Esophagus muscularis mucosa (tissue), 3 donors: ENCODE measurements at regions not wholly inside any gene's neighbourhood (a gene's known extent, or its start where the extent isn't known, plus 50 kb on each side); places are given as distances from the start of the nearest gene placed in this dataset.

ENCODE experiments used
- CTCF ChIP-seq, 3 experiments: fragments of 200-600 bp in 2 of 3; fragments of 450-650 bp in 1 of 3; sonication (generic) in 2 of 3; IDR thresholded peaks; one replicate each; pipeline ENCODE4 v1.5.1; 2017 to 2019; ENCODE audit warnings: antibody characterized with exemption in 3 of 3, mild to moderate bottlenecking in 2 of 3, moderate library complexity in 1 of 3
- POLR2A ChIP-seq: fragments of 450-650 bp; IDR thresholded peaks from one replicate; pipeline ENCODE4 v1.6.1; 2017; ENCODE audit warnings: antibody characterized with exemption, moderate library complexity, mild to moderate bottlenecking, low read depth
- POLR2AphosphoS5 ChIP-seq, 2 donors: sonication (generic); formaldehyde crosslinking; IDR thresholded peaks; one replicate each; pipeline ENCODE4 v1.6.1; 2017; ENCODE audit warnings: antibody characterized with exemption in 2 of 2

GRCh38 chr9:78707481-78707991 lies 410.6 kb downstream of the PSAT1 start:
- TF ChIP-seq CTCF (IDR thresholded peaks at IDR 0.05): no peak
- no peak for TF ChIP-seq POLR2A
- TF ChIP-seq POLR2AphosphoS5 (IDR thresholded peaks at IDR 0.05): no peak
